AG10803 (cell line): ENCODE measurements at regions not wholly inside any gene's neighbourhood (a gene's known extent, or its start where the extent isn't known, plus 50 kb on each side); places are given as distances from the start of the nearest gene placed in this dataset.

Source experiments
- DNase-seq: peaks from one replicate; pipeline ENCODE4 v3.0.0; 2010; ENCODE audit warnings: low read depth
- H3K4me3 ChIP-seq: 2 replicates; pipeline ENCODE4 v1.5.1; 2011; ENCODE audit warnings: mild to moderate bottlenecking, low read length, control low read depth
- CTCF ChIP-seq: conservative IDR thresholded peaks from 2 replicates; pipeline ENCODE4 v1.5.1; 2011; ENCODE audit warnings: mild to moderate bottlenecking, low read length, control low read depth, inconsistent platforms

GRCh38 chr10:3932597-3933375 is 147.8 kb upstream of the KLF6 start:
- no peak for TF ChIP-seq CTCF
- H3K4me3 ChIP-seq = no peak overlapping the region
- no peak for DNase-seq

- H3K4me3 ChIP-seq = no peak overlapping the region
- no peak for DNase-seq
- TF ChIP-seq CTCF = no peak
These were observed 146.9 kb upstream of the KLF6 start for GRCh38 chr10:3931901-3932300.

- no peak for DNase-seq
- no peak for TF ChIP-seq CTCF
- H3K4me3 ChIP-seq = no peak overlapping the region
These were observed 146.2 kb upstream of the KLF6 start for GRCh38 chr10:3931224-3931623.

GRCh38 chr10:3928569-3928968 is 143.6 kb upstream of the KLF6 start:
- DNase-seq = no peak
- H3K4me3 ChIP-seq = no peak overlapping the region
- no peak for TF ChIP-seq CTCF

- TF ChIP-seq CTCF = no peak
- DNase-seq = no peak
- H3K4me3 ChIP-seq = no peak overlapping the region
These were observed 143.1 kb upstream of the KLF6 start for GRCh38 chr10:3928078-3928477.

GRCh38 chr10:3926675-3927525 is 141.9 kb upstream of the KLF6 start:
- no peak overlapping the region for H3K4me3 ChIP-seq
- peak; percentile 60 for DNase-seq
- TF ChIP-seq CTCF = no peak

- no peak for TF ChIP-seq CTCF
- H3K4me3 ChIP-seq = no peak overlapping the region
- peak; percentile 17 for DNase-seq
These were observed 141.2 kb upstream of the KLF6 start for GRCh38 chr10:3926258-3926657.
